IMR-90 (cell line): ENCODE measurements at regions not wholly inside any gene's neighbourhood (a gene's known extent, or its start where the extent isn't known, plus 50 kb on each side); places are given as distances from the start of the nearest gene placed in this dataset.

Source experiments
- ATAC-seq: fragments of 200-7000 bp; cut with Tn5 transposase; 2 replicates; pipeline ENCODE4 v1.9.1; 2020; ENCODE audit warnings: low read depth, mild to moderate bottlenecking, moderate library complexity
- BruUV-seq: library from RNA; stranded (reverse); fragments of 400-500 nt; replicated peaks from 2 replicates; lab custom pipeline; 2021; lab: Mats Ljungman, UMichigan
- CTCF ChIA-PET: fragments of 300-600 bp; formaldehyde crosslinking; extraction: SDS; loops from one replicate; lab custom pipeline; 2021; ENCODE audit warnings: antibody characterized with exemption; lab: Yijun Ruan, JAX
- POLR2A ChIA-PET: fragments of 300-600 bp; sonication (Branson Sonifier 250); formaldehyde crosslinking; loops from one replicate; lab custom pipeline; 2022; ENCODE audit warnings: antibody characterized with exemption; ENCODE audit not compliant: unreplicated experiment; lab: Charles Lee
- DNase-seq: peaks from one replicate; pipeline ENCODE4 v3.0.0; 2013
- H2AFZ ChIP-seq: replicated peaks from 2 replicates; pipeline ENCODE3; 2013; ENCODE audit warnings: low read length, mild to moderate bottlenecking; ENCODE audit not compliant: poor library complexity
- H2AK5ac ChIP-seq: 2 replicates; pipeline ENCODE4 v1.6.1; 2013; ENCODE audit warnings: low read depth, low read length, inconsistent platforms
- H2AK9ac ChIP-seq: replicated peaks from 2 replicates; pipeline ENCODE3; 2013; ENCODE audit warnings: mild to moderate bottlenecking, low read depth, low read length, moderate library complexity; ENCODE audit not compliant: poor library complexity
- H2BK120ac ChIP-seq: 2 replicates; pipeline ENCODE4 v1.6.1; 2013; ENCODE audit warnings: low read depth, low read length, inconsistent platforms
- H2BK15ac ChIP-seq: 3 replicates; pipeline ENCODE4 v1.6.1; 2013; ENCODE audit warnings: low read depth, low read length, inconsistent platforms
- H2BK20ac ChIP-seq: 2 replicates; pipeline ENCODE4 v1.6.1; 2013; ENCODE audit warnings: low read depth, mild to moderate bottlenecking, inconsistent platforms, low read length, moderate library complexity
- H2BK5ac ChIP-seq: 2 replicates; pipeline ENCODE4 v1.6.1; 2013; ENCODE audit warnings: mild to moderate bottlenecking, low read depth, low read length, inconsistent platforms; ENCODE audit not compliant: poor library complexity, severe bottlenecking
- H3K14ac ChIP-seq: replicated peaks from 2 replicates; pipeline ENCODE4 v1.6.1; 2013; ENCODE audit warnings: low read depth, low read length, inconsistent platforms
- H3K18ac ChIP-seq: 2 replicates; pipeline ENCODE4 v1.6.1; 2013; ENCODE audit warnings: low read depth, low read length, control low read depth
- H3K23ac ChIP-seq: 2 replicates; pipeline ENCODE4 v1.6.1; 2013; ENCODE audit warnings: low read depth, low read length, inconsistent platforms
- H3K27ac ChIP-seq: 2 replicates; pipeline ENCODE4 v1.5.1; 2013; ENCODE audit warnings: mild to moderate bottlenecking, control low read depth, low read length; ENCODE audit not compliant: insufficient read depth
- H3K27me3 ChIP-seq: 2 replicates; pipeline ENCODE4 v1.6.1; 2013; ENCODE audit warnings: low read length; ENCODE audit not compliant: control insufficient read depth, insufficient read depth
- H3K36me3 ChIP-seq: 2 replicates; pipeline ENCODE4 v1.6.1; 2013; ENCODE audit warnings: low read length, mixed read lengths; ENCODE audit not compliant: control insufficient read depth, insufficient read depth
- H3K4ac ChIP-seq: 2 replicates; pipeline ENCODE4 v1.6.1; 2013; ENCODE audit warnings: low read depth, low read length, inconsistent platforms
- H3K4me1 ChIP-seq: 2 replicates; pipeline ENCODE4 v1.6.1; 2013; ENCODE audit warnings: low read length, mixed read lengths; ENCODE audit not compliant: control insufficient read depth, insufficient read depth
- H3K4me2 ChIP-seq: 2 replicates; pipeline ENCODE4 v1.6.1; 2013; ENCODE audit warnings: low read depth, mild to moderate bottlenecking, control low read depth, low read length, moderate library complexity
- H3K4me3 ChIP-seq: 2 replicates; pipeline ENCODE4 v1.5.1; 2013; ENCODE audit warnings: low read depth, mild to moderate bottlenecking, control low read depth, low read length, moderate library complexity; ENCODE audit not compliant: insufficient read depth
- H3K56ac ChIP-seq: 2 replicates; pipeline ENCODE4 v1.6.1; 2013; ENCODE audit warnings: low read length, inconsistent platforms; ENCODE audit not compliant: insufficient read depth; ENCODE audit errors: extremely low read depth
- H3K79me1 ChIP-seq, 2 experiments: 2 replicates each; pipeline ENCODE4 v1.6.1; 2013; ENCODE audit warnings: low read length in 2 of 2, inconsistent platforms in 1 of 2, low read depth in 1 of 2
- H3K9ac ChIP-seq: 2 replicates; pipeline ENCODE4 v1.6.1; 2013; ENCODE audit warnings: low read depth, low read length, control low read depth
- H3K9me1 ChIP-seq: 2 replicates; pipeline ENCODE4 v1.6.1; 2013; ENCODE audit warnings: low read length, inconsistent platforms; ENCODE audit not compliant: insufficient read depth
- H3K9me3 ChIP-seq: 2 replicates; pipeline ENCODE4 v1.6.1; 2013; ENCODE audit warnings: low read length; ENCODE audit not compliant: control insufficient read depth, insufficient read depth
- H4K20me1 ChIP-seq: 2 replicates; pipeline ENCODE4 v1.6.1; 2013; ENCODE audit warnings: low read length, inconsistent platforms; ENCODE audit not compliant: insufficient read depth
- H4K5ac ChIP-seq: 2 replicates; pipeline ENCODE4 v1.6.1; 2013; ENCODE audit warnings: mild to moderate bottlenecking, low read depth, low read length, control low read depth
- H4K8ac ChIP-seq, 2 experiments: 2 replicates each; pipeline ENCODE4 v1.6.1; 2013; ENCODE audit warnings: low read depth in 2 of 2, low read length in 2 of 2, control low read depth in 1 of 2, inconsistent platforms in 1 of 2
- H4K91ac ChIP-seq: 2 replicates; pipeline ENCODE4 v1.6.1; 2013; ENCODE audit warnings: low read depth, low read length, inconsistent platforms; ENCODE audit not compliant: insufficient read depth
- BHLHE40 ChIP-seq: fragments of 150-350 bp; IDR thresholded peaks from 2 replicates; pipeline ENCODE4 v1.6.1; 2016; ENCODE audit warnings: mild to moderate bottlenecking, low read depth, low read length
- CEBPB ChIP-seq: IDR thresholded peaks from 2 replicates; pipeline ENCODE4 v1.6.1; 2012; ENCODE audit warnings: low read depth, low read length, improper control_type of control experiment
- FOS ChIP-seq: fragments of 150-350 bp; IDR thresholded peaks from 2 replicates; pipeline ENCODE4 v1.6.1; 2016; ENCODE audit warnings: low read depth, low read length
- MAFK ChIP-seq: IDR thresholded peaks from 2 replicates; pipeline ENCODE4 v1.6.1; 2012; ENCODE audit warnings: low read depth, low read length, improper control_type of control experiment
- MAZ ChIP-seq: IDR thresholded peaks from 2 replicates; pipeline ENCODE4 v1.6.1; 2012; ENCODE audit warnings: low read depth, mild to moderate bottlenecking, low read length, improper control_type of control experiment, moderate library complexity, borderline replicate concordance
- MXI1 ChIP-seq: IDR thresholded peaks from 2 replicates; pipeline ENCODE4 v1.6.1; 2012; ENCODE audit warnings: low read depth, mild to moderate bottlenecking, low read length, moderate library complexity, borderline replicate concordance
- NFE2L2 ChIP-seq: fragments of 150-350 bp; IDR thresholded peaks from 2 replicates; pipeline ENCODE4 v1.6.1; 2016; ENCODE audit warnings: low read depth, mild to moderate bottlenecking, low read length
- RAD21 ChIP-seq: IDR thresholded peaks from 2 replicates; pipeline ENCODE4 v1.6.1; 2012; ENCODE audit warnings: low read length, improper control_type of control experiment
- RCOR1 ChIP-seq: IDR thresholded peaks from 2 replicates; pipeline ENCODE4 v1.6.1; 2012; ENCODE audit warnings: mild to moderate bottlenecking, low read length, improper control_type of control experiment; ENCODE audit not compliant: insufficient replicate concordance
- RFX5 ChIP-seq: IDR thresholded peaks from 2 replicates; pipeline ENCODE4 v1.8.0; 2012; ENCODE audit warnings: low read depth, mild to moderate bottlenecking, low read length, moderate library complexity
- SMC3 ChIP-seq: fragments of 150-350 bp; IDR thresholded peaks from 2 replicates; pipeline ENCODE4 v1.6.1; 2016; ENCODE audit warnings: low read depth, mild to moderate bottlenecking, antibody characterized with exemption, low read length, moderate library complexity
- WGBS, 2 experiments: methylation state at CpG; one replicate each; pipeline versions ENCODE4 v1.1.5 to v1.1.7; 2013; ENCODE audit warnings: missing lambda C conversion rate in 2 of 2; ENCODE audit not compliant: insufficient read length in 1 of 2; ENCODE audit errors: extremely low coverage in 2 of 2; 5-methylcytosine and 5-hydroxymethylcytosine counted together
- dilution Hi-C: fragments of 300-500 bp; cut with HindIII; formaldehyde crosslinking; loops from one replicate; pipeline ENCODE4 v1.14.3; 2018; ENCODE audit warnings: low sequenced_read_pairs; ENCODE audit not compliant: unreplicated experiment
- in situ Hi-C: fragments of 300-500 bp; cut with MboI; formaldehyde crosslinking; loops from 3 replicates; pipeline ENCODE4 v1.14.3; 2019; ENCODE audit warnings: low sequenced_read_pairs, inconsistent platforms, mixed read lengths
- intact Hi-C: fragments of 100-400 bp; cut with micrococcal nuclease; formaldehyde crosslinking; loops from 2 replicates; pipeline ENCODE4 v1.10.0; 2022
- TF ChIP-seq, protein P1 (sequence below): conservative IDR thresholded peaks from 2 replicates; pipeline ENCODE4 v1.5.1; 2012; ENCODE audit warnings: mild to moderate bottlenecking, low read depth, low read length, improper control_type of control experiment
- TF ChIP-seq, protein P2 (sequence below): fragments of 150-350 bp; IDR thresholded peaks from 2 replicates; pipeline ENCODE4 v1.6.1; 2017; ENCODE audit warnings: mild to moderate bottlenecking, antibody characterized with exemption, low read length, low read depth

DNA sequence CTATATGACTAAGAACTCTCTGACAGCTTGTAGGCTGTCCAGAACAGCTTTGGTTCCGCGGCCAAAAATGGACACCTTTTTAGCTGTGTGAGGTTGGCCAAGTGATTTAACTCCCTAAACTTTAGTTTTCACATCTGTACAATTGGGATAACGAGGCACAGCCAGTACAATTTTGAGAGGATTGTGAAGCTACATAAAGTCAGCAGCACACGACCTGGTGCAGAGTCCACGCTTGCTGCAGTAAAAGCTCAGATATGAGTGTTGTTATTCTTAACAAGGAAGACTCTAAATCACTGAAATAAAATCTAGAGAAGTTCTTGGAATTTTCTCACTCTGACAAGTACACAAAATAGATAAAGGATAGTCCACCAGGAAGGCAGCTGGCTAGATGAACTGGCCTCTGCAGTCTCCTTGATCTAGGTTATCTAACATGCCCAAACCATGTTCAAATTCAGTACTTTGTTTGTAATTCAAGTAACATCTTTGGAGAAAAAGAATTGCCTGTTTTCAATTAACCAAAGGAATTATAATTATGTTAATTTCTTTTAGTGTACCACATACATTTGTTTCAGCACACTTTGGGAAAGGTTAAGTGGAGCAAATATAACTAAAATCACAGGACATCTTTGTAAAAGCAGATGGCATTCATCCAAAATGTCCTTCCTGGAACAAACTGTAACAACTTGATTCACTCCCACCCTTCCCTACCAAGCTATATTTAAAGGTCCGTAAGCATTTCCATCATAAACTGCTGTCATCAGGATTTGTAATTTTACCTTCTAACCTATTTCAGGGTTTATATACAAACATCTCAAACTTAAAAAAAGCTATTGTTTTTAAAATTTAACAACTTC is 201.7 kb upstream of the STK17B start:
- WGBS, 2 experiments: no CpG with 5 or more reads among the region's 6 CpGs
- ChIA-PET POLR2A (no interaction called here), CTCF (interaction anchor here (0.6 kb wide), 1 partner anchor 26 kb away, joined by 3 read pairs; no protein-coding TSS in a partner anchor)
- Histone ChIP-seq H2BK20ac (no peak overlapping the region), H3K56ac (no peak overlapping the region), H3K27ac (no peak overlapping the region), H2BK5ac (no peak overlapping the region), H3K4ac (no peak overlapping the region), H3K18ac (no peak overlapping the region), H3K4me1 (no peaks in the 10 kb centered on the region), H2BK120ac (no peak overlapping the region), H4K5ac (no peak overlapping the region), H3K9ac (no peak overlapping the region), H3K4me2 (no peak overlapping the region), H3K14ac (no peak overlapping the region), H2BK15ac (no peak overlapping the region), H3K23ac (no peak overlapping the region), H3K9me1 (0 out of 2 replicates have a peak, but pooled peaks cover 3% of the 10 kb centered on the region), H3K79me1 (no peaks in the 10 kb centered on the region), H2AK9ac (no peak overlapping the region), H3K4me3 (no peak overlapping the region), H4K8ac (no peak overlapping the region), H2AK5ac (no peak overlapping the region), H3K9me3 (peaks cover 4% of the 10 kb centered on the region), H4K91ac (no peak overlapping the region), H3K36me3 (no peaks in the 10 kb centered on the region), H3K27me3 (no peaks in the 10 kb centered on the region), H4K20me1 (no peaks in the 10 kb centered on the region), H2AFZ (no peak overlapping the region)
- intact Hi-C loops: no loop called here
- in situ Hi-C loops: no loop called here
- no peak for DNase-seq
- dilution Hi-C loops: no loop called here
- no peak for ATAC-seq
- no TSS peak for BruUV-seq
- no peak for TF ChIP-seq MAFK
- TF ChIP-seq NFE2L2: no peak
- no peak for TF ChIP-seq RAD21
- TF ChIP-seq RCOR1: no peak
- TF ChIP-seq BHLHE40: no peak
- no peak for TF ChIP-seq FOS
- TF ChIP-seq CEBPB: no peak
- no peak for TF ChIP-seq MAZ
- TF ChIP-seq, protein P1, sequence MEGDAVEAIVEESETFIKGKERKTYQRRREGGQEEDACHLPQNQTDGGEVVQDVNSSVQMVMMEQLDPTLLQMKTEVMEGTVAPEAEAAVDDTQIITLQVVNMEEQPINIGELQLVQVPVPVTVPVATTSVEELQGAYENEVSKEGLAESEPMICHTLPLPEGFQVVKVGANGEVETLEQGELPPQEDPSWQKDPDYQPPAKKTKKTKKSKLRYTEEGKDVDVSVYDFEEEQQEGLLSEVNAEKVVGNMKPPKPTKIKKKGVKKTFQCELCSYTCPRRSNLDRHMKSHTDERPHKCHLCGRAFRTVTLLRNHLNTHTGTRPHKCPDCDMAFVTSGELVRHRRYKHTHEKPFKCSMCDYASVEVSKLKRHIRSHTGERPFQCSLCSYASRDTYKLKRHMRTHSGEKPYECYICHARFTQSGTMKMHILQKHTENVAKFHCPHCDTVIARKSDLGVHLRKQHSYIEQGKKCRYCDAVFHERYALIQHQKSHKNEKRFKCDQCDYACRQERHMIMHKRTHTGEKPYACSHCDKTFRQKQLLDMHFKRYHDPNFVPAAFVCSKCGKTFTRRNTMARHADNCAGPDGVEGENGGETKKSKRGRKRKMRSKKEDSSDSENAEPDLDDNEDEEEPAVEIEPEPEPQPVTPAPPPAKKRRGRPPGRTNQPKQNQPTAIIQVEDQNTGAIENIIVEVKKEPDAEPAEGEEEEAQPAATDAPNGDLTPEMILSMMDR: no peak
- TF ChIP-seq SMC3: no peak
- no peak for TF ChIP-seq RFX5
- TF ChIP-seq MXI1: no peak
- TF ChIP-seq, protein P2, sequence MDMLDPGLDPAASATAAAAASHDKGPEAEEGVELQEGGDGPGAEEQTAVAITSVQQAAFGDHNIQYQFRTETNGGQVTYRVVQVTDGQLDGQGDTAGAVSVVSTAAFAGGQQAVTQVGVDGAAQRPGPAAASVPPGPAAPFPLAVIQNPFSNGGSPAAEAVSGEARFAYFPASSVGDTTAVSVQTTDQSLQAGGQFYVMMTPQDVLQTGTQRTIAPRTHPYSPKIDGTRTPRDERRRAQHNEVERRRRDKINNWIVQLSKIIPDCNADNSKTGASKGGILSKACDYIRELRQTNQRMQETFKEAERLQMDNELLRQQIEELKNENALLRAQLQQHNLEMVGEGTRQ: no peak
